Mononuclear cell (primary cell): ENCODE measurements at regions not wholly inside any gene's neighbourhood (a gene's known extent, or its start where the extent isn't known, plus 50 kb on each side); places are given as distances from the start of the nearest gene placed in this dataset.
"Not testable (repeated sequence)": the region's sequence is repeated elsewhere in the genome, so short reads cannot be mapped to it uniquely, and the experiment has no call there.

ENCODE experiments used
- H3K27me3 ChIP-seq: 2 replicates; pipeline ENCODE4 v1.6.0; 2011; ENCODE audit warnings: low read length, control low read depth; ENCODE audit not compliant: insufficient read depth
- H3K4me1 ChIP-seq: 2 replicates; pipeline ENCODE4 v1.5.1; 2011; ENCODE audit warnings: mild to moderate bottlenecking, low read length, control low read depth; ENCODE audit not compliant: insufficient read depth
- H3K4me3 ChIP-seq: 2 replicates; pipeline ENCODE4 v1.5.1; 2011; ENCODE audit warnings: mild to moderate bottlenecking, low read length, moderate library complexity
- H3K9me3 ChIP-seq: 2 replicates; pipeline ENCODE4 v1.5.1; 2011; ENCODE audit warnings: low read depth, mild to moderate bottlenecking, control low read depth, low read length

GRCh38 chr5:92641031-92641962 is 939.7 kb downstream of the NR2F1-AS1 start:
- Histone ChIP-seq H3K4me1 (no peaks in the 10 kb centered on the region), H3K9me3 (no peaks in the 10 kb centered on the region), H3K27me3 (no peaks in the 10 kb centered on the region), H3K4me3 (no peak overlapping the region)

GRCh38 chr5:92640340-92640739 is 940.7 kb downstream of the NR2F1-AS1 start:
- Histone ChIP-seq H3K4me1 (no peaks in the 10 kb centered on the region), H3K9me3 (no peaks in the 10 kb centered on the region), H3K4me3 (no peak overlapping the region), H3K27me3 (no peaks in the 10 kb centered on the region)

- no peak overlapping the region for H3K4me3 ChIP-seq
- H3K27me3 ChIP-seq: no peaks in the 10 kb centered on the region
- no peaks in the 10 kb centered on the region for H3K4me1 ChIP-seq
- no peaks in the 10 kb centered on the region for H3K9me3 ChIP-seq
These were observed 943.1 kb downstream of the NR2F1-AS1 start for GRCh38 chr5:92637960-92638359.

GRCh38 chr5:92637247-92637646 is 943.8 kb downstream of the NR2F1-AS1 start:
- H3K27me3 ChIP-seq: no peaks in the 10 kb centered on the region
- no peaks in the 10 kb centered on the region for H3K9me3 ChIP-seq
- H3K4me3 ChIP-seq: no peak overlapping the region
- H3K4me1 ChIP-seq: no peaks in the 10 kb centered on the region

- H3K27me3 ChIP-seq: no peaks in the 10 kb centered on the region
- no peaks in the 10 kb centered on the region for H3K9me3 ChIP-seq
- no peaks in the 10 kb centered on the region for H3K4me1 ChIP-seq
- H3K4me3 ChIP-seq: no peak overlapping the region
These were observed 946.0 kb downstream of the NR2F1-AS1 start for GRCh38 chr5:92635001-92635461.

- no peaks in the 10 kb centered on the region for H3K27me3 ChIP-seq
- H3K4me1 ChIP-seq: no peaks in the 10 kb centered on the region
- H3K9me3 ChIP-seq: no peaks in the 10 kb centered on the region
- no peak overlapping the region for H3K4me3 ChIP-seq
These were observed 947.0 kb downstream of the NR2F1-AS1 start for GRCh38 chr5:92633875-92634487.

GRCh38 chr5:92633176-92633575 is 947.8 kb downstream of the NR2F1-AS1 start:
- H3K9me3 ChIP-seq: no peaks in the 10 kb centered on the region
- H3K4me3 ChIP-seq: no peak overlapping the region
- no peaks in the 10 kb centered on the region for H3K27me3 ChIP-seq

GRCh38 chr5:92631237-92631701 is 949.8 kb downstream of the NR2F1-AS1 start:
- H3K4me3 ChIP-seq, H3K9me3 ChIP-seq, H3K27me3 ChIP-seq, H3K4me1 ChIP-seq: not testable (repeated sequence)

More at GRCh38 chr5:92633176-92633575, 947.8 kb downstream of the NR2F1-AS1 start:
- no peaks in the 10 kb centered on the region for H3K4me1 ChIP-seq

GRCh38 chr5:92629574-92629973 is 951.4 kb downstream of the NR2F1-AS1 start:
- Histone ChIP-seq H3K4me3 (no peak overlapping the region), H3K4me1 (no peaks in the 10 kb centered on the region), H3K27me3 (no peaks in the 10 kb centered on the region), H3K9me3 (peaks cover 9% of the 10 kb centered on the region)

- H3K9me3 ChIP-seq: peaks cover 9% of the 10 kb centered on the region
- no peaks in the 10 kb centered on the region for H3K27me3 ChIP-seq
- H3K4me3 ChIP-seq: no peak overlapping the region
- H3K4me1 ChIP-seq: no peaks in the 10 kb centered on the region
These were observed 952.0 kb downstream of the NR2F1-AS1 start for GRCh38 chr5:92629000-92629399.

- Histone ChIP-seq H3K27me3 (no peaks in the 10 kb centered on the region), H3K4me1 (no peaks in the 10 kb centered on the region), H3K9me3 (peaks cover 9% of the 10 kb centered on the region), H3K4me3 (no peak overlapping the region)
These were observed 953.8 kb downstream of the NR2F1-AS1 start for GRCh38 chr5:92627186-92627585.

- no peaks in the 10 kb centered on the region for H3K9me3 ChIP-seq
- no peaks in the 10 kb centered on the region for H3K4me1 ChIP-seq
- no peaks in the 10 kb centered on the region for H3K27me3 ChIP-seq
- no peak overlapping the region for H3K4me3 ChIP-seq
These were observed 964.9 kb downstream of the NR2F1-AS1 start for GRCh38 chr5:92616085-92616484.

- H3K4me3 ChIP-seq: no peak overlapping the region
- H3K4me1 ChIP-seq: no peaks in the 10 kb centered on the region
- no peaks in the 10 kb centered on the region for H3K9me3 ChIP-seq
- H3K27me3 ChIP-seq: no peaks in the 10 kb centered on the region
These were observed 967.5 kb downstream of the NR2F1-AS1 start for GRCh38 chr5:92613546-92613945.

- not testable (repeated sequence) for H3K9me3 ChIP-seq, H3K4me3 ChIP-seq, H3K4me1 ChIP-seq, H3K27me3 ChIP-seq
These were observed 970.6 kb downstream of the NR2F1-AS1 start for GRCh38 chr5:92610435-92610834.

GRCh38 chr5:92605591-92605990 is 975.4 kb downstream of the NR2F1-AS1 start:
- H3K9me3 ChIP-seq: no peaks in the 10 kb centered on the region
- no peaks in the 10 kb centered on the region for H3K27me3 ChIP-seq
- H3K4me3 ChIP-seq: no peak overlapping the region
- H3K4me1 ChIP-seq: no peaks in the 10 kb centered on the region
